Activated CD8-positive, alpha-beta memory T cell treated with anti-CD3 and anti-CD28 coated beads, Interleukin-2, amount 10 ng/mL, durations not matched to agents 7 days and 5 days (primary cell): ENCODE measurements at regions not wholly inside any gene's neighbourhood (a gene's known extent, or its start where the extent isn't known, plus 50 kb on each side); places are given as distances from the start of the nearest gene placed in this dataset.

Experiments used
- ATAC-seq: fragments of 150-1000 bp; cut with Tn5 transposase; one replicate; pipeline ENCODE4 v1.10.0; 2021; ENCODE audit warnings: moderate library complexity
- CTCF ChIA-PET: fragments of 350-600 bp; sonication (Branson Sonifier 250); formaldehyde crosslinking; loops from one replicate; lab custom pipeline; 2021; ENCODE audit warnings: antibody characterized with exemption; lab: Charles Lee
- DNase-seq: peaks from one replicate; pipeline ENCODE4 v3.0.0-alpha.2; 2020
- H3K27ac Mint-ChIP-seq: one replicate; pipeline ENCODE4 v1.8.0; 2021; ENCODE audit warnings: mild to moderate bottlenecking, mixed read lengths
- H3K27me3 Mint-ChIP-seq: one replicate; pipeline ENCODE4 v1.8.0; 2021; ENCODE audit warnings: mixed read lengths
- H3K36me3 Mint-ChIP-seq: one replicate; pipeline ENCODE4 v1.8.0; 2021; ENCODE audit warnings: mild to moderate bottlenecking, mixed read lengths
- H3K4me1 Mint-ChIP-seq: one replicate; pipeline ENCODE4 v1.8.0; 2021; ENCODE audit warnings: mixed read lengths
- H3K4me3 Mint-ChIP-seq: one replicate; pipeline ENCODE4 v1.8.0; 2021; ENCODE audit warnings: mild to moderate bottlenecking, moderate library complexity, mixed read lengths
- H3K9me3 Mint-ChIP-seq: one replicate; pipeline ENCODE4 v1.8.0; 2022; ENCODE audit warnings: low read depth, mixed read lengths

DNA sequence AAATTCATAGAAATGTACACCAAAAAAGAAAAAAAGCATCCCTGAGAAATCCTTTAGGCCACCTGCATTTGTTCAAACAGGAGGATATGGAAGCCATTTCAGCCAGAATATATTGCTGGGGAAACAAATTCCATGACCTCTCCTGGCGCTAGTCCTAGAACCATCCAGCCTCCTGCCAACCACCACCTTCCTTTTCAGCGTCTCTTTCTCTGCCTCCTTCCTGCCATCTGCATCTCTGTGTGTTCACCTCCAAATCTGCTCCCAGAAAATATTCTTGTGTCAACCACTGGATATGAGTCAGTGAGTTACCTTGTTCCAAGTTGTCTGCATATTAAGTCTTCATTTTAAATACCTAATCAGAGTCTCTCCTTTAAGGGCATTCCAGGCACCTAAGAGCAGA is 50.6 kb upstream of the NPY start:
- Mint-ChIP-seq H3K4me3 (no peak overlapping the region), H3K27ac (no peak overlapping the region)
- CTCF ChIA-PET, result no interaction called here

More for the DNA sequence above, 50.6 kb upstream of the NPY start:
- ATAC-seq (no peak), DNase-seq (no peak)
- Mint-ChIP-seq H3K9me3 (no peaks in the 10 kb centered on the region), H3K27me3 (peaks cover 11% of the 10 kb centered on the region), H3K36me3 (no peaks in the 10 kb centered on the region), H3K4me1 (no peaks in the 10 kb centered on the region)
